ENCODE measurements at regions not wholly inside any gene's neighbourhood (a gene's known extent, or its start where the extent isn't known, plus 50 kb on each side); places are given as distances from the start of the nearest gene placed in this dataset.

- TF ChIP-seq POLR2A (IDR thresholded peaks at IDR 0.05; ENCODE audit: low read depth, low read length) (no peak), POLR2AphosphoS5 (IDR thresholded peaks at IDR 0.05; ENCODE audit: low read depth, low read length) (no peak)
Measured at GRCh38 chr10:36087006-36088005, 445.2 kb upstream of the FZD8 start.

Data from GM12892 (cell line).